Fibroblast of pulmonary artery (primary cell): ENCODE measurements at regions not wholly inside any gene's neighbourhood (a gene's known extent, or its start where the extent isn't known, plus 50 kb on each side); places are given as distances from the start of the nearest gene placed in this dataset.

Source experiments
- DNase-seq: peaks from one replicate; pipeline ENCODE4 v3.0.0-alpha.2; 2010; ENCODE audit warnings: low read depth
- H3K4me3 ChIP-seq: replicated peaks from 2 replicates; pipeline ENCODE4 v1.5.1; 2011; ENCODE audit warnings: low read depth, mild to moderate bottlenecking, control low read depth, low read length, moderate library complexity
- CTCF ChIP-seq: IDR thresholded peaks from 2 replicates; pipeline ENCODE4 v1.5.1; 2011; ENCODE audit warnings: mild to moderate bottlenecking, control low read depth, low read length, inconsistent platforms; ENCODE audit errors: missing control alignments

GRCh38 chr12:81866081-81866480 lies 106.9 kb upstream of the PPFIA2 start:
- no peak overlapping the region for H3K4me3 ChIP-seq
- TF ChIP-seq CTCF, result no peak
- DNase-seq, result no peak

DNA sequence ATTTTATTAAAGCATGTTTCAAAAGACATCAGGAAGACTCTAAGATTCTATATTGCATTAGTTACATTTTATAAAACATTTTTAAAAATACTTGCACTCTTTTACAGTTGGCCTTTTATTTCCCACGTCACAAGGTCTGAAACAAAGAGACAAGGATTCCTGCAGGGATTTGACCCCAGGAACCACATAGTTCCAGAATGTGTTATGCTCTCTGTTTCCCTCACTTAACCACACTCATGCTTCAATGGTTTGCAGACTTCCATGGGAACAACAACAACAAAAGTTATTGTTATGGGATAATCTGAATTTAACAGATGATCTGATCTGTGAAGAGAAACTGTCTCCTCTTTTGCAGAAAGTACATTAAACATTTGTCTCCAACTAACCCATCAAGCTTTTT lies 104.3 kb upstream of the PPFIA2 start:
- DNase-seq, result no peak
- H3K4me3 ChIP-seq, result no peak overlapping the region
- TF ChIP-seq CTCF, result no peak

DNA sequence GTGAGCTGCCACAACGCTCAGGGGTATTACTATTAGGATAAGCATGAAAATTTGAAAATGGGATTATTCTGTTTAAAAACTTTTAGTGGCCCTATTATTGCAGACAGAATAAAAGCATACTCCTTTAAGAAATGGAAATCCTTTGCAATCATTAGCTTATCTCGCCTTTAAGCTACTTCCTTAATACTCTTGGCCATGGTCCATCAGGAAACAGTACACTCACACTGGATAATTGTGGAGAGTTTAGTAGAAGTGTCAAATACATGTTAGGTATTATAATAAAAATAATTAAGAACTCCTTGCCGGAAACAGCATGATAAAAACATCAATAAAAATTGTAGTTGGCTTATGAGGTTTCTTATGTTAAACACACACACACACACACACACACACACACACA lies 100.4 kb upstream of the PPFIA2 start:
- no peak for DNase-seq
- no peak for TF ChIP-seq CTCF
- no peak overlapping the region for H3K4me3 ChIP-seq

DNA sequence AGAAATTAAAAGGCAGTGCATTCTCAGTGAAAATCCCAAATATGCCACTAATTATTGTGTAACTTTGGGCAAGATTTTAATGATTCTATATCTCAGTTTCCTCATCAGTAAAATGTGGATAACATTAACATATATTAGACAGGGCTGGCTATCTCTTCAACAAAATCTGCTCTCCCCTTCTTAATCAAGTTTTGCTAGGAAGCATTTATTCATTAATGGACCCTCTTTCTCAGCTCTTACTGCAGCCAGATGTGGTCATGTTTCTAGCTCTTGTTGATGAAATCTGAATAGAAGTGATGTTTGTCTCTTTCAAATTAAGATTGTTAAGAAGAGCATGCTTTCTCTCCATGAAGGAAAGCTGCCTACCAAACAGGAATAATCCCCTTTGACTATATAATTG lies 84.4 kb upstream of the PPFIA2 start:
- DNase-seq, result no peak
- H3K4me3 ChIP-seq, result no peak overlapping the region
- TF ChIP-seq CTCF, result no peak

DNA sequence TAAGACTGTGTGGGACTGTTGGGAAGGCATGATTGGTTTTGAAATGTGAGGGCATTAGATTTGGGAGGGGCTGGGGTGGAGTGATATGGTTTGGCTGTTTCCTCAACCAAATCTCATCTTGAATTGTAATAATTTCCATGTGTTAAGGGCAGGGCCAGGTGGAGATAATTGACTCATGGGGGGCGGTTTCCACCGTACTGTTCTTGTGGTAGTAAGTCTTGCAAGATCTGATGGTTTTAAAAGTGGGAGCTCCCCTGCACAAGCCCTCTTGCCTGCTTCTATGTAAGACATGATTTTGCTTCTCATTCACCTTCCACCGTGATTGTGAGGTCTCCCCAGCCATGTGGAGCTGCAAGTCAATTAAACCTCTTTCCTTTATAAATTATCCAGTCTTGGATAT lies 76.6 kb upstream of the PPFIA2 start:
- no peak for TF ChIP-seq CTCF
- H3K4me3 ChIP-seq, result no peak overlapping the region

DNA sequence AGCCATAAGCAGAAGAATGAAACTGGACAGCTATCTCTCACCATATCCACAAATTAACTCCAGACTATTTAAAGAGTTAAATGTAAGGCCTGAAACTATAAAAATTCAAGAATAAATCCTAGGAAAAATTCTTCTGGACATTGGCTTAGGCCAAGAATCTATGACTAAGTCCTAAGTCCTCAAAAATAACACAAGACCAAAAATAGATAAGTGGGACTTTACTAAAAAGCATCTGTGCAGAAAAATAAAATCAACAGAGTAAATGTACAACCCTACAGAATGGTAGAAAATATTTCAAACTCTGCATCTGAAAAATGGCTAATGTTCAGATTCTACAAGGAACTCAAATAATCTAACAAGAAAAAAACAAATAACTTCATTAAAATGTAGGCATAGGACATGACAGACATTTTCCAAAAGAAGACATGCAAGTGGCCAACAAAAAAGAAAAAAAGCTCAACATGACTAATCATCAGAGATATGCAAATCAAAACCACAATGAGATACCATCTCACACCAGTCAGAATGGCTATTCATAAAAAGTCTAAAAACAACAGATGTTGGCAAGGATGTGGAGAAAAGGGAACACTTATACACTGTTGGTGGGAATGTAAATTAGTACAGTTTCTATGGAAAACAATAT lies 61.0 kb upstream of the PPFIA2 start:
- TF ChIP-seq CTCF, result no peak
- DNase-seq, result peak; percentile 7

More for the DNA sequence above, 76.6 kb upstream of the PPFIA2 start:
- no peak for DNase-seq

DNA sequence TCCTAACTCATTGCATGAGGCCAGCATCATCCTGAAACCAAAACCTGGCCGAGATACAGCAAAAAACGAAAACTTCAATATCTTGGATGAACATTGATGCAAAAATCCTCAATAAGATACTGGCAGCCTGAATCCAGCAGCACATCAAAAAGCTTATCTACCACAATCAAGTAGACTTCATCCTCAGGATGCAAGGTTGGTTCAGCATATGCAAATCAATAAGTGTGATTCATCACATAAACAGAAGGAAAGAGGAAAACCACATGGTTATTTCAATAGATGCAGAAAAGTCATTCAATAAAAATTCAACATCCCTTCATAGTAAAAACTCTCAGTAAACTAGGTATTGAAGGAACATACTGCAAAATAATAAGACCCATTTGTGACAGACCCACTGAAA lies 56.5 kb upstream of the PPFIA2 start:
- no peak for DNase-seq
- H3K4me3 ChIP-seq, result no peak overlapping the region
- TF ChIP-seq CTCF, result no peak

More for the DNA sequence above, 61.0 kb upstream of the PPFIA2 start:
- no peak overlapping the region for H3K4me3 ChIP-seq
